ENCODE measurements at regions not wholly inside any gene's neighbourhood (a gene's known extent, or its start where the extent isn't known, plus 50 kb on each side); places are given as distances from the start of the nearest gene placed in this dataset.

DNA sequence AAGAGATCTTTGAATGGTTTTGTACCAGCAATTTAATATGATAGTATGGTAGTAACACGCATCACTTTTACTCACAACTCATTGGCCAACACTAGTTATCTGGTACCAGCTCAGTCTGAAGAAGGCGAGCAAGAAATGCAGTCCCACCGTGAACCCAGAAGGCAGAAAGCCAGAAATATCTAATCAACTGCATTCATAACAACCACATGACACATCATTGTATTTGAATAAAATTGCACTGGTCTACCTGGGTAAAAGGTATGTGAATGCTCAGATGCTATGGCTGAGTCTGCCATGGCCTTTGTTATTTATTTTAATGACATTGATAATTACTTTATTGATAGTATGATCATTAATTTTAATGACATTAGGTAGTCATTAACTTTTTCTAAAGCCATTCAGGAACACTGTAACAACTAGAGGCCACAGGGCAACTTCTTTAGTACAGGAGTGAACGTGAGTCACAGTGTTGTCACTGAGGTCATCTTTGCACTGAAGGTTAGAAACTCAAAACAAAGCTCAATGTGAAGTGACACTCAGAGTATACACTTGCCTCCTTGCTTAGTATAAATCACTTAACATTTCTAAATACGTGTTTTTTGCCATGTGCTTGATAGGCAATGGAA lies 475.6 kb upstream of the TNP1 start:
- Histone ChIP-seq H3K4me3 (ENCODE audit: low read length) (no peak overlapping the region), H3K4me2 (ENCODE audit: low read length) (no peak overlapping the region), H3K4me1 (ENCODE audit: control insufficient read depth, low read length) (no peaks in the 10 kb centered on the region), H3K27ac (ENCODE audit: low read depth, low read length) (no peak overlapping the region), H3K36me3 (ENCODE audit: control insufficient read depth, low read length) (no peaks in the 10 kb centered on the region), H3F3A (ENCODE audit: control insufficient read depth, insufficient read depth) (no peaks in the 10 kb centered on the region), H3K79me2 (ENCODE audit: control insufficient read depth, low read length) (no peaks in the 10 kb centered on the region), H3K27me3 (ENCODE audit: control insufficient read depth, low read length) (peaks cover 14% of the 10 kb centered on the region; the same call in 1 of the 2 replicates), H4K20me1 (ENCODE audit: control insufficient read depth, insufficient read depth, low read depth, low read length) (no peaks in the 10 kb centered on the region), H3K9me2 (replicated peaks; ENCODE audit: control insufficient read depth, low read length) (no peaks in the 10 kb centered on the region), H3K9me3 (ENCODE audit: control insufficient read depth, insufficient read depth, low read length) (no peaks in the 10 kb centered on the region)
- TF ChIP-seq, protein P1, sequence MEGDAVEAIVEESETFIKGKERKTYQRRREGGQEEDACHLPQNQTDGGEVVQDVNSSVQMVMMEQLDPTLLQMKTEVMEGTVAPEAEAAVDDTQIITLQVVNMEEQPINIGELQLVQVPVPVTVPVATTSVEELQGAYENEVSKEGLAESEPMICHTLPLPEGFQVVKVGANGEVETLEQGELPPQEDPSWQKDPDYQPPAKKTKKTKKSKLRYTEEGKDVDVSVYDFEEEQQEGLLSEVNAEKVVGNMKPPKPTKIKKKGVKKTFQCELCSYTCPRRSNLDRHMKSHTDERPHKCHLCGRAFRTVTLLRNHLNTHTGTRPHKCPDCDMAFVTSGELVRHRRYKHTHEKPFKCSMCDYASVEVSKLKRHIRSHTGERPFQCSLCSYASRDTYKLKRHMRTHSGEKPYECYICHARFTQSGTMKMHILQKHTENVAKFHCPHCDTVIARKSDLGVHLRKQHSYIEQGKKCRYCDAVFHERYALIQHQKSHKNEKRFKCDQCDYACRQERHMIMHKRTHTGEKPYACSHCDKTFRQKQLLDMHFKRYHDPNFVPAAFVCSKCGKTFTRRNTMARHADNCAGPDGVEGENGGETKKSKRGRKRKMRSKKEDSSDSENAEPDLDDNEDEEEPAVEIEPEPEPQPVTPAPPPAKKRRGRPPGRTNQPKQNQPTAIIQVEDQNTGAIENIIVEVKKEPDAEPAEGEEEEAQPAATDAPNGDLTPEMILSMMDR (IDR thresholded peaks at IDR 0.05; ENCODE audit: low read depth, low read length, poor library complexity, severe bottlenecking), result no peak
- TF ChIP-seq EZH2phosphoT487 (IDR thresholded peaks at IDR 0.05; ENCODE audit: borderline replicate concordance, low read length), result no peak

DNA sequence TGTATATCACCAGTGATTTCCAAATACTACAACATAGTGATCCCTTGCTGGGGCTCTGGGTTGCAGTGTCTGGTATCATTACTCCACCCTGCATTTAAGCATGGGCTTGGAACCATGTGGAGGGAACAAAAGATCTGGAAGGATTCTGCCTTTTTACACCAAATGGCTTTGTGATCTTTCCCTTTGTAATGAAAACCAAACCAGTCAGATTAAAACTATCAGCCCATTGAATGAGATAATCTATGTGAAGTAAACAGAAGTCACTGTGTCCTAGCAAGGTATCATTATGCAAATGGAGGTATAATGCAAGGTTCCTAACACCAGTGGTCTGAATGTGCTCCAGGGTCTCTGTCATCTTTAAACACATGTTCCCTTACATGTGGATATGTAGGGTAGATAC lies 474.7 kb upstream of the TNP1 start:
- no peaks in the 10 kb centered on the region for H3F3A ChIP-seq (ENCODE audit: control insufficient read depth, insufficient read depth)
- no peaks in the 10 kb centered on the region for H3K9me3 ChIP-seq (ENCODE audit: control insufficient read depth, insufficient read depth, low read length)
- no peak overlapping the region for H3K4me3 ChIP-seq (ENCODE audit: low read length)
- H3K27ac ChIP-seq (ENCODE audit: low read depth, low read length), result no peak overlapping the region
- H3K79me2 ChIP-seq (ENCODE audit: control insufficient read depth, low read length), result no peaks in the 10 kb centered on the region
- H3K4me2 ChIP-seq (ENCODE audit: low read length), result no peak overlapping the region
- no peaks in the 10 kb centered on the region for H3K36me3 ChIP-seq (ENCODE audit: control insufficient read depth, low read length)
- no peaks in the 10 kb centered on the region for H4K20me1 ChIP-seq (ENCODE audit: control insufficient read depth, insufficient read depth, low read depth, low read length)
- H3K27me3 ChIP-seq (ENCODE audit: control insufficient read depth, low read length), result peaks cover 14% of the 10 kb centered on the region; the same call in 1 of the 2 replicates
- no peaks in the 10 kb centered on the region for H3K4me1 ChIP-seq (ENCODE audit: control insufficient read depth, low read length)
- no peaks in the 10 kb centered on the region for H3K9me2 ChIP-seq (replicated peaks; ENCODE audit: control insufficient read depth, low read length)
- TF ChIP-seq, protein P1 (IDR thresholded peaks at IDR 0.05; ENCODE audit: low read depth, low read length, poor library complexity, severe bottlenecking), result no peak
- TF ChIP-seq EZH2phosphoT487 (IDR thresholded peaks at IDR 0.05; ENCODE audit: borderline replicate concordance, low read length), result no peak

DNA sequence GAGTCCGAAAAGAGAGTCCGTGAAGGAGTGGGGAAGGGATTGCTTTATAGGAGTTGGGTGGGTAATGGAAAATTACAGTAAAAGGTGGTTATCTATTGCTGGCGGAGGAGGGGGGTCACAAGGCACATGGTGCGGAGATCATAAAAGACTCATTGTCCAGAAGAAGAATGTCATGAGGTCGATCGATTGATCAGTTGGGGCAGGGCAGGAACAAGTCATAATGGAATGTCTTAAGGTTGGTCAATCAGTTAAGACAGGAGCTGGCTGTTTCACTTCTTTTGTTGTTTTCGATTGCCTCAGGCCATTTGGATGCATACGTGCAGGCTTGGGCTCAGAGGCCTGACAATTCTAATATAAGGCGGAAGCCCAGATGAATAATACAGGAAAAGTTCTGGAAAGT lies 473.0 kb upstream of the TNP1 start:
- Histone ChIP-seq H3K36me3 (ENCODE audit: control insufficient read depth, low read length) (no peaks in the 10 kb centered on the region), H4K20me1 (ENCODE audit: control insufficient read depth, insufficient read depth, low read depth, low read length) (0 out of 2 replicates have a peak, but pooled peaks cover 4% of the 10 kb centered on the region), H3K4me2 (ENCODE audit: low read length) (no peak overlapping the region), H3K79me2 (ENCODE audit: control insufficient read depth, low read length) (no peaks in the 10 kb centered on the region), H3K4me1 (ENCODE audit: control insufficient read depth, low read length) (no peaks in the 10 kb centered on the region), H3K27ac (ENCODE audit: low read depth, low read length) (no peak overlapping the region), H3K27me3 (ENCODE audit: control insufficient read depth, low read length) (peaks cover 29% of the 10 kb centered on the region), H3K9me2 (replicated peaks; ENCODE audit: control insufficient read depth, low read length) (no peaks in the 10 kb centered on the region), H3K9me3 (ENCODE audit: control insufficient read depth, insufficient read depth, low read length) (no peaks in the 10 kb centered on the region), H3F3A (ENCODE audit: control insufficient read depth, insufficient read depth) (no peaks in the 10 kb centered on the region), H3K4me3 (ENCODE audit: low read length) (no peak overlapping the region)
- no peak for TF ChIP-seq EZH2phosphoT487 (IDR thresholded peaks at IDR 0.05; ENCODE audit: borderline replicate concordance, low read length)
- TF ChIP-seq, protein P1 (IDR thresholded peaks at IDR 0.05; ENCODE audit: low read depth, low read length, poor library complexity, severe bottlenecking), result no peak

All from DOHH2 (cell line).